ENCODE measurements at regions not wholly inside any gene's neighbourhood (a gene's known extent, or its start where the extent isn't known, plus 50 kb on each side); places are given as distances from the start of the nearest gene placed in this dataset.
"Not testable (repeated sequence)": the region's sequence is repeated elsewhere in the genome, so short reads cannot be mapped to it uniquely, and the experiment has no call there.

- peaks cover 36% of the 10 kb centered on the region for H3K9me3 ChIP-seq
- peak overlapping the region; percentile 49 for H3K4me2 ChIP-seq
- no peak for TF ChIP-seq Cebpa-rat (IDR thresholded peaks at IDR 0.05)
- H3K4me1 ChIP-seq, result peaks cover 17% of the 10 kb centered on the region
- no peak overlapping the region for H3K9ac ChIP-seq
- H3K27me3 ChIP-seq, result peaks cover 17% of the 10 kb centered on the region
- no peak overlapping the region for H3K27ac ChIP-seq
- no peaks in the 10 kb centered on the region for H4K20me1 ChIP-seq
- H3K4me3 ChIP-seq, result no peak overlapping the region
- no peaks in the 10 kb centered on the region for H3K36me3 ChIP-seq
Measured at GRCh38 chrX:127490000-127490399, 562.2 kb downstream of the ACTRT1 start.

GRCh38 chrX:127466211-127466610 is 586.0 kb downstream of the ACTRT1 start:
- no peak overlapping the region for H3K27ac ChIP-seq
- H3K4me3 ChIP-seq, result no peak overlapping the region
- no peak overlapping the region for H3K4me2 ChIP-seq
- H3K4me1 ChIP-seq, result no peaks in the 10 kb centered on the region
- H4K20me1 ChIP-seq, result no peaks in the 10 kb centered on the region
- no peak overlapping the region for H3K9ac ChIP-seq
- peaks cover 40% of the 10 kb centered on the region for H3K27me3 ChIP-seq
- no peaks in the 10 kb centered on the region for H3K9me3 ChIP-seq
- H3K36me3 ChIP-seq, result no peaks in the 10 kb centered on the region
- TF ChIP-seq Cebpa-rat (IDR thresholded peaks at IDR 0.05), result no peak

GRCh38 chrX:127459790-127460189 is 592.4 kb downstream of the ACTRT1 start:
- Histone ChIP-seq H4K20me1 (no peaks in the 10 kb centered on the region), H3K4me1 (no peaks in the 10 kb centered on the region), H3K9me3 (no peaks in the 10 kb centered on the region), H3K4me3 (no peak overlapping the region), H3K36me3 (no peaks in the 10 kb centered on the region), H3K4me2 (no peak overlapping the region), H3K9ac (no peak overlapping the region), H3K27ac (no peak overlapping the region), H3K27me3 (peaks cover 78% of the 10 kb centered on the region)
- no peak for TF ChIP-seq Cebpa-rat (IDR thresholded peaks at IDR 0.05)

- Histone ChIP-seq H3K27me3 (peaks cover 75% of the 10 kb centered on the region), H4K20me1 (no peaks in the 10 kb centered on the region), H3K4me2 (no peak overlapping the region), H3K9me3 (no peaks in the 10 kb centered on the region), H3K4me3 (no peak overlapping the region), H3K27ac (no peak overlapping the region), H3K36me3 (no peaks in the 10 kb centered on the region), H3K9ac (no peak overlapping the region), H3K4me1 (no peaks in the 10 kb centered on the region)
- no peak for TF ChIP-seq Cebpa-rat (IDR thresholded peaks at IDR 0.05)
Measured at GRCh38 chrX:127457161-127457560, 595.0 kb downstream of the ACTRT1 start.

GRCh38 chrX:127439676-127440075 is 612.5 kb downstream of the ACTRT1 start:
- Histone ChIP-seq H3K36me3 (no peaks in the 10 kb centered on the region), H3K9ac (no peak overlapping the region), H3K4me1 (no peaks in the 10 kb centered on the region), H3K4me3 (no peak overlapping the region), H4K20me1 (peaks cover 5% of the 10 kb centered on the region; the same call in 1 of the 2 replicates), H3K27ac (no peak overlapping the region), H3K27me3 (peaks cover 66% of the 10 kb centered on the region), H3K9me3 (no peaks in the 10 kb centered on the region), H3K4me2 (no peak overlapping the region)
- no peak for TF ChIP-seq Cebpa-rat (IDR thresholded peaks at IDR 0.05)

- Histone ChIP-seq H3K36me3 (no peaks in the 10 kb centered on the region), H3K9me3 (no peaks in the 10 kb centered on the region), H3K27ac (no peak overlapping the region), H3K4me2 (no peak overlapping the region), H3K4me1 (no peaks in the 10 kb centered on the region), H3K4me3 (no peak overlapping the region), H3K9ac (no peak overlapping the region), H3K27me3 (peaks cover 33% of the 10 kb centered on the region), H4K20me1 (no peaks in the 10 kb centered on the region)
- TF ChIP-seq Cebpa-rat (IDR thresholded peaks at IDR 0.05), result no peak
Measured at GRCh38 chrX:127405946-127406345, 586.4 kb downstream of the PRR32 start.

- no peak for TF ChIP-seq Cebpa-rat (IDR thresholded peaks at IDR 0.05)
- no peaks in the 10 kb centered on the region for H3K9me3 ChIP-seq
- no peak overlapping the region for H3K4me2 ChIP-seq
- H4K20me1 ChIP-seq, result no peaks in the 10 kb centered on the region
- no peak overlapping the region for H3K27ac ChIP-seq
- peaks cover 34% of the 10 kb centered on the region for H3K27me3 ChIP-seq
- no peak overlapping the region for H3K9ac ChIP-seq
- no peaks in the 10 kb centered on the region for H3K4me1 ChIP-seq
- no peaks in the 10 kb centered on the region for H3K36me3 ChIP-seq
- H3K4me3 ChIP-seq, result no peak overlapping the region
Measured at GRCh38 chrX:127404161-127404560, 584.6 kb downstream of the PRR32 start.

GRCh38 chrX:127400231-127400630 is 580.7 kb downstream of the PRR32 start:
- not testable (repeated sequence) for H3K4me1 ChIP-seq, H3K9me3 ChIP-seq, H3K36me3 ChIP-seq, H3K27ac ChIP-seq, H3K4me3 ChIP-seq, H3K4me2 ChIP-seq, H3K9ac ChIP-seq, H4K20me1 ChIP-seq
- H3K27me3 ChIP-seq, result peaks cover 59% of the 10 kb centered on the region

GRCh38 chrX:127390316-127390715 is 570.8 kb downstream of the PRR32 start:
- no peak overlapping the region for H3K9ac ChIP-seq
- H3K4me2 ChIP-seq, result no peak overlapping the region
- peaks cover 54% of the 10 kb centered on the region for H3K27me3 ChIP-seq
- no peak overlapping the region for H3K4me3 ChIP-seq
- H3K9me3 ChIP-seq, result no peaks in the 10 kb centered on the region
- H3K27ac ChIP-seq, result no peak overlapping the region
- no peaks in the 10 kb centered on the region for H4K20me1 ChIP-seq
- H3K36me3 ChIP-seq, result no peaks in the 10 kb centered on the region
- TF ChIP-seq Cebpa-rat (IDR thresholded peaks at IDR 0.05), result no peak
- H3K4me1 ChIP-seq, result no peaks in the 10 kb centered on the region

- no peak overlapping the region for H3K9ac ChIP-seq
- no peak overlapping the region for H3K4me2 ChIP-seq
- no peaks in the 10 kb centered on the region for H3K4me1 ChIP-seq
- no peaks in the 10 kb centered on the region for H4K20me1 ChIP-seq
- H3K27ac ChIP-seq, result no peak overlapping the region
- H3K9me3 ChIP-seq, result no peaks in the 10 kb centered on the region
- no peaks in the 10 kb centered on the region for H3K36me3 ChIP-seq
- TF ChIP-seq Cebpa-rat (IDR thresholded peaks at IDR 0.05), result no peak
- no peak overlapping the region for H3K4me3 ChIP-seq
- H3K27me3 ChIP-seq, result peaks cover 57% of the 10 kb centered on the region
Measured at GRCh38 chrX:127389900-127390299, 570.4 kb downstream of the PRR32 start.

Measured in BLaER1 (cell line).